ENCODE measurements at regions not wholly inside any gene's neighbourhood (a gene's known extent, or its start where the extent isn't known, plus 50 kb on each side); places are given as distances from the start of the nearest gene placed in this dataset.

GRCh38 chr2:64825831-64826491, 163.2 kb upstream of the SLC1A4 start:
- TF ChIP-seq CEBPB (IDR thresholded peaks at IDR 0.05; ENCODE audit: low read depth, low read length) = no peak
- no peak for TF ChIP-seq CTCF (conservative IDR thresholded peaks at IDR 0.05; ENCODE audit: low read depth, low read length)
- no peak for TF ChIP-seq ELK1 (IDR thresholded peaks at IDR 0.05; ENCODE audit: borderline replicate concordance, low read depth, low read length)
- no peak for TF ChIP-seq MAZ (IDR thresholded peaks at IDR 0.05; ENCODE audit: borderline replicate concordance, low read depth, low read length)
- no peak for TF ChIP-seq USF2 (IDR thresholded peaks at IDR 0.05; ENCODE audit: low read depth, low read length)
- no peak for TF ChIP-seq RFX5 (IDR thresholded peaks at IDR 0.05; ENCODE audit: low read depth, low read length)
- no peak for TF ChIP-seq POLR2A (IDR thresholded peaks at IDR 0.05; ENCODE audit: low read depth, low read length)
- no peak for TF ChIP-seq MAFK (IDR thresholded peaks at IDR 0.05; ENCODE audit: low read depth, low read length)
- no peak for TF ChIP-seq CHD1 (IDR thresholded peaks at IDR 0.05; ENCODE audit: low read depth, low read length)
- no peak for TF ChIP-seq FOS (IDR thresholded peaks at IDR 0.05; ENCODE audit: low read depth, low read length)
- no peak for TF ChIP-seq MXI1 (IDR thresholded peaks at IDR 0.05; ENCODE audit: borderline replicate concordance, low read depth, low read length)

Data from IMR-90 (cell line).